SU-DHL-6 (cell line): ENCODE measurements at regions not wholly inside any gene's neighbourhood (a gene's known extent, or its start where the extent isn't known, plus 50 kb on each side); places are given as distances from the start of the nearest gene placed in this dataset.

ENCODE experiments used
- H2AFZ ChIP-seq: fragments of 200-600 bp; sonication (generic); 2 replicates; pipeline ENCODE4 v1.6.1; 2014; ENCODE audit warnings: low read depth, mild to moderate bottlenecking, moderate library complexity, mixed read lengths, antibody characterized with exemption, low read length; ENCODE audit not compliant: severe bottlenecking
- H3F3A ChIP-seq: fragments of 200-600 bp; shearing (Covaris generic); 2 replicates; pipeline ENCODE4 v1.6.0; 2016; ENCODE audit warnings: antibody characterized with exemption, mild to moderate bottlenecking; ENCODE audit not compliant: insufficient read depth
- H3K27ac ChIP-seq: fragments of 200-600 bp; sonication (generic); 2 replicates; pipeline ENCODE4 v1.5.1; 2016; ENCODE audit warnings: low read depth, mild to moderate bottlenecking, low read length, moderate library complexity, mixed read lengths
- H3K27me3 ChIP-seq: fragments of 200-600 bp; sonication (generic), shearing (Covaris generic); 2 replicates; pipeline ENCODE4 v1.6.0; 2014; ENCODE audit warnings: mild to moderate bottlenecking, low read length
- H3K36me3 ChIP-seq: fragments of 200-600 bp; sonication (generic); 2 replicates; pipeline ENCODE4 v1.6.1; 2014; ENCODE audit warnings: mild to moderate bottlenecking, low read length, mixed read lengths
- H3K4me2 ChIP-seq: fragments of 300-600, 200-600 bp; shearing (Covaris generic), sonication (generic); 2 replicates; pipeline ENCODE4 v1.6.0; 2014; ENCODE audit warnings: low read length, low read depth, mild to moderate bottlenecking; ENCODE audit not compliant: poor library complexity, severe bottlenecking
- H3K4me3 ChIP-seq: fragments of 200-600 bp; sonication (generic); 2 replicates; pipeline ENCODE4 v1.5.1; 2014; ENCODE audit warnings: antibody characterized with exemption, low read length, mild to moderate bottlenecking, mixed read lengths; ENCODE audit not compliant: insufficient read depth, poor library complexity, severe bottlenecking
- H3K79me2 ChIP-seq: fragments of 200-600 bp; sonication (generic); 2 replicates; pipeline ENCODE4 v1.6.1; 2014; ENCODE audit warnings: mild to moderate bottlenecking, low read length, moderate library complexity; ENCODE audit not compliant: insufficient read depth
- H3K9ac ChIP-seq: fragments of 200-600 bp; sonication (generic); 2 replicates; pipeline ENCODE4 v1.7.0; 2014; ENCODE audit warnings: mild to moderate bottlenecking, low read length
- H3K9me2 ChIP-seq: fragments of 200-600 bp; sonication (generic); replicated peaks from 2 replicates; pipeline ENCODE4 v1.6.1; 2014; ENCODE audit warnings: low read length; ENCODE audit not compliant: insufficient read depth
- H3K9me3 ChIP-seq: fragments of 200-600 bp; sonication (generic); 2 replicates; pipeline ENCODE4 v1.6.1; 2014; ENCODE audit warnings: low read length, mixed read lengths; ENCODE audit not compliant: insufficient read depth
- H4K20me1 ChIP-seq: fragments of 200-600 bp; sonication (generic); 2 replicates; pipeline ENCODE4 v1.6.1; 2014; ENCODE audit warnings: low read depth, mild to moderate bottlenecking, antibody characterized with exemption, low read length, moderate library complexity, mixed read lengths
- EZH2phosphoT487 ChIP-seq: fragments of 200-600 bp; sonication (generic), shearing (Covaris generic); conservative IDR thresholded peaks from 2 replicates; pipeline ENCODE4 v1.6.1; 2018; ENCODE audit warnings: mild to moderate bottlenecking, antibody characterized with exemption, low read length, moderate library complexity, mixed read lengths
- TF ChIP-seq, protein P1 (sequence below): fragments of 200-600 bp; sonication (generic); IDR thresholded peaks from one replicate; pipeline ENCODE4 v1.5.1; 2017; ENCODE audit warnings: antibody characterized with exemption, mild to moderate bottlenecking, low read length, moderate library complexity; ENCODE audit not compliant: insufficient read depth, poor library complexity, severe bottlenecking

DNA sequence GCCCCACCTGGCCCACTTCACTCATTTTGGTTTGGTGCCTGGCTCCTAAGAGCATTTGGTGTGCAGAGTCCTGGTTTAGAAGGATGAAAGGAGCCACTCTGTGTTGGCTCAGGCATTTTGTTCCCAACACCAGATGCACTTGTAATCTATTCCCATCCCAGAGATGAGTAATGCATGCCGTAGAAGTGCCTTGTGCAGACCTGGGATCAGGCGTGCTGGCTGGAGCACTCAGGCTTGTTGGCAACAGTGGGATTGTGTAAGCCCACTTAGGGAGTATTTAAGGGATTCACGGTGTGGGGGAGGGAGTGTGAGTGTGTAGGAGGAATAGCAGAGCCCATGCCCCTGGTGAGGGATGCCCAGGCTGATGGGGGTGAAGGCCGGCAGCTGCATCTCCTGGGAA, 501.5 kb upstream of the TBX3 start:
- Histone ChIP-seq H3K9me3 (no peaks in the 10 kb centered on the region), H2AFZ (no peak overlapping the region), H3K27ac (no peak overlapping the region), H3K36me3 (no peaks in the 10 kb centered on the region), H3K79me2 (no peaks in the 10 kb centered on the region), H4K20me1 (no peaks in the 10 kb centered on the region), H3K4me3 (no peak overlapping the region), H3K9ac (no peak overlapping the region), H3F3A (no peaks in the 10 kb centered on the region), H3K27me3 (no peaks in the 10 kb centered on the region), H3K9me2 (no peaks in the 10 kb centered on the region), H3K4me2 (no peak overlapping the region)
- TF ChIP-seq, protein P1, sequence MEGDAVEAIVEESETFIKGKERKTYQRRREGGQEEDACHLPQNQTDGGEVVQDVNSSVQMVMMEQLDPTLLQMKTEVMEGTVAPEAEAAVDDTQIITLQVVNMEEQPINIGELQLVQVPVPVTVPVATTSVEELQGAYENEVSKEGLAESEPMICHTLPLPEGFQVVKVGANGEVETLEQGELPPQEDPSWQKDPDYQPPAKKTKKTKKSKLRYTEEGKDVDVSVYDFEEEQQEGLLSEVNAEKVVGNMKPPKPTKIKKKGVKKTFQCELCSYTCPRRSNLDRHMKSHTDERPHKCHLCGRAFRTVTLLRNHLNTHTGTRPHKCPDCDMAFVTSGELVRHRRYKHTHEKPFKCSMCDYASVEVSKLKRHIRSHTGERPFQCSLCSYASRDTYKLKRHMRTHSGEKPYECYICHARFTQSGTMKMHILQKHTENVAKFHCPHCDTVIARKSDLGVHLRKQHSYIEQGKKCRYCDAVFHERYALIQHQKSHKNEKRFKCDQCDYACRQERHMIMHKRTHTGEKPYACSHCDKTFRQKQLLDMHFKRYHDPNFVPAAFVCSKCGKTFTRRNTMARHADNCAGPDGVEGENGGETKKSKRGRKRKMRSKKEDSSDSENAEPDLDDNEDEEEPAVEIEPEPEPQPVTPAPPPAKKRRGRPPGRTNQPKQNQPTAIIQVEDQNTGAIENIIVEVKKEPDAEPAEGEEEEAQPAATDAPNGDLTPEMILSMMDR = no peak
- no peak for TF ChIP-seq EZH2phosphoT487

DNA sequence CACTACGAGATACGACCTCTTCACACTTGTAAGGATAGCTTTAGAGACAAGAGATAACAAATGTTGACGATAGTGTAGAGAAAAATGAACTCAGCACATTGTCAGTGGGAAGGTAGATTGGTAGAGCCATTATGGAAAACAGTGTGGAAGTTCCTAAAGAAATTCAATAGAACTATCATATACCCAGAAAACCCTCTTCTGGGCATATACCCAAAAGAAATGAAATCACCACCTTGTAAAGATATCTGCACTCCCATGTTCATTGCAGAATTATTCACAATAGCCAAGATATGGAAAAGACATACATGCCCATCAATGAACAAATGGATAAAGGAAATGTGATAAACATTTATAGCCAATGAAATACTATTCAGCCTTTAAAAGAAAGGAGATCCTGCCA, 499.8 kb upstream of the TBX3 start:
- Histone ChIP-seq H3K4me2 (no peak overlapping the region), H3K27ac (no peak overlapping the region), H4K20me1 (no peaks in the 10 kb centered on the region), H3K9me3 (no peaks in the 10 kb centered on the region), H3K27me3 (no peaks in the 10 kb centered on the region), H3F3A (no peaks in the 10 kb centered on the region), H3K9me2 (no peaks in the 10 kb centered on the region), H3K9ac (no peak overlapping the region), H3K4me3 (no peak overlapping the region), H2AFZ (no peak overlapping the region), H3K79me2 (no peaks in the 10 kb centered on the region), H3K36me3 (no peaks in the 10 kb centered on the region)
- TF ChIP-seq, protein P1 = no peak
- no peak for TF ChIP-seq EZH2phosphoT487

DNA sequence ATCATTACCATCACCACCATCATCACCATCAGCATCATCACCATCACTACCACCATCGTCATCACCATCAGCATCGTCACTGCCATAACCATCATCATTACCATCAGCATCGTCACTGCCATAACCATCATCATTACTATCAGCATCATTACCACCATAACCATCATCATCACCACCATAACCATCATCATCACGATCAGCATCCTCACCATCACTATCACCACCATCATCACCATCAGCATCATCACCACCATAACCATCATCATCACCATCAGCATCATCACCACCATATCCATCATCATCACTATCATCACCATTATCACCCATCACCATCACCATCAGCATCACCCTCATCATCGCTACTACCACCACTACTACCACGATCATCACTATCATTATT, 493.9 kb upstream of the TBX3 start:
- no peak for TF ChIP-seq EZH2phosphoT487
- TF ChIP-seq, protein P1 = no peak
- H2AFZ ChIP-seq = no peak overlapping the region
- no peak overlapping the region for H3K4me3 ChIP-seq
- H3K79me2 ChIP-seq = no peaks in the 10 kb centered on the region
- H3F3A ChIP-seq = no peaks in the 10 kb centered on the region
- H3K4me2 ChIP-seq = no peak overlapping the region
- H3K9me2 ChIP-seq = no peaks in the 10 kb centered on the region
- H3K27me3 ChIP-seq = no peaks in the 10 kb centered on the region
- no peaks in the 10 kb centered on the region for H3K36me3 ChIP-seq
- H4K20me1 ChIP-seq = no peaks in the 10 kb centered on the region
- no peaks in the 10 kb centered on the region for H3K9me3 ChIP-seq
- H3K9ac ChIP-seq = no peak overlapping the region
- no peak overlapping the region for H3K27ac ChIP-seq
